GM20000 (cell line): ENCODE measurements at regions not wholly inside any gene's neighbourhood (a gene's known extent, or its start where the extent isn't known, plus 50 kb on each side); places are given as distances from the start of the nearest gene placed in this dataset.
A peak's percentile ranks its signal among the peaks of the same experiment; 100 is the strongest.

Experiments used
- DNase-seq: peaks from one replicate; pipeline ENCODE4 v3.0.0; 2012; ENCODE audit warnings: low spot score
- CTCF ChIP-seq: IDR thresholded peaks from 2 replicates; pipeline ENCODE4 v1.5.1; 2012; ENCODE audit warnings: mild to moderate bottlenecking, control low read depth; ENCODE audit errors: extremely low read depth, missing control alignments

DNA sequence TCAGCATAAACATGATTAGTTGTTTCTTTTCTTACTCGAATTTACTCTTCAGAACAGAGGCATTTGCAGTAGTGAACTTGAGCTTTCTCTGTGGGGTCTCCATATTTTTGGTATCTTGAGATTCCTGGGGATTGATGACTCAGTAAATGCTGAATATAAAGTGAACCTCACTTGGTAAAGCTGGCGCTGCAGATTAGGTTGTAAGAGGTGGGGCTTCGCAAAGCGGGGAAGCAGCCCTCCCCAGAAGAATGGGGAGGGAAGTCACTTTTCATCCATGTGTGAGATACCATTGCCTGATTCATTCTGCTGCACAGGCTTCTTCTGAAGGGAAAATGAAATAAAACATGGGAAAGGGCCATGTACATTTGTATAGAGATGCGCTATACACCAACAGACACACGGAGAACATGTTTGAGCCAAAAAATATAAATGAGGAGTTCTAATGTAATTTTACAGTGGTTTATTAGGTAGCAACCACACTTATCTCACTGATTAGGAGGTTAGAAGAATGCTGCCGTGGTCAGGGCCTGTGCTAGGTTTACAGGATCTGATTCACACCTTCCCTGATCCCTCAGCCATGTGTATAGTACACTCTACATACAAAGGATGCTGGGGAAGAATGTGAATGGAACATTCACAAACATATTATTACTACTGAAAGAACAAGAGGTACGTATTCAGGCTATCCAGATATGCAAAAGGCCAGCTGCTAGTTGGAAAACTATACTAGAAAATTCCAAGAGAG lies 63.5 kb downstream of the DNTTIP2 start:
- no peak for DNase-seq
- no peak for TF ChIP-seq CTCF

DNA sequence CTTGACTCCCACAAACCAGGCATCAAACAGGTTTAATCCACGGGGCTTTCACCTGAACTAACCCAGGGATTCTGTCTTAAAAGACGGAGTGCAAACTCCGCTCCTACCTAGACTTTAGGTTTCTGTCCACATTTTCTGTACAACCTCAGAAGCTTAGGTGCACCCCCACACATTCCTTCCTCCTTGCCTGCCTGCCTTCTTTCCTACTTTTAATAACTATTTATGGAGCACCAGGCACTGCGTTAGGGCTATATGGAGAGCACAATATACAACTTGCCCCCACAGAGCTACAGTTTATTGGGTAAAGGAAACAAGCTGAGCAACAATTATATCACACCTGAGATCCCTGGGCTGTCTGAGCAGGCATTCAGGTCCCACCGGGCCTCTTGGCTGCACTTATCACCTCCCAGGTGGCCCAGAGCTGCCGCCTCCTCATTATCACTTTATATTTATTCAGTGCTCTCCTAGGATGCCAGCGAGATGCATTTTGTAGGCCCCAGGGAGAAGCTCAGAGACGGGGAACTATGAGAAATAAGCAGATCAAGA lies 64.1 kb downstream of the DNTTIP2 start:
- no peak for DNase-seq

GRCh38 chr1:93814059-93814794 lies 64.8 kb downstream of the DNTTIP2 start:
- TF ChIP-seq CTCF = peak; percentile 83
- peak; percentile 71 for DNase-seq

More for the DNA sequence above, 64.1 kb downstream of the DNTTIP2 start:
- no peak for TF ChIP-seq CTCF

DNA sequence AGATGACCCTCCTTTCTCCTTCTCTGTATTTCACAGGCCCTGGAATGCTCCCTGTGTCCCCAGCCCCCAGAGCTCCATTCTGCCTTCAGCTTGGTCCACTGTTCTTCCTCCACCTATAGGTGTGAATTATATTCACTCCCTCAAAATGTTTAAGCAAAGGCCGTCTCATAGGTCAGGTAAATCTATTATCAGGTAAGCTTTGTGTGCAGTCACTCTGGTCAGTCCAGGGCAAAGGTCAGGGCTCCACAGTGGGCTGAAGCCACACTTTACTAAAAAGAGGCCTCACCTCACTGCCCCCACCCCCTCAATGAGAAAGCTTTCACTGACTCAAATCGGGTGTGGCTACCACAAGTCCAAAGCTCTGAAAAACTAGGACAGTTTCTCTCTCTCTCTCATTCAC lies 65.9 kb downstream of the DNTTIP2 start:
- DNase-seq = no peak
- no peak for TF ChIP-seq CTCF

DNA sequence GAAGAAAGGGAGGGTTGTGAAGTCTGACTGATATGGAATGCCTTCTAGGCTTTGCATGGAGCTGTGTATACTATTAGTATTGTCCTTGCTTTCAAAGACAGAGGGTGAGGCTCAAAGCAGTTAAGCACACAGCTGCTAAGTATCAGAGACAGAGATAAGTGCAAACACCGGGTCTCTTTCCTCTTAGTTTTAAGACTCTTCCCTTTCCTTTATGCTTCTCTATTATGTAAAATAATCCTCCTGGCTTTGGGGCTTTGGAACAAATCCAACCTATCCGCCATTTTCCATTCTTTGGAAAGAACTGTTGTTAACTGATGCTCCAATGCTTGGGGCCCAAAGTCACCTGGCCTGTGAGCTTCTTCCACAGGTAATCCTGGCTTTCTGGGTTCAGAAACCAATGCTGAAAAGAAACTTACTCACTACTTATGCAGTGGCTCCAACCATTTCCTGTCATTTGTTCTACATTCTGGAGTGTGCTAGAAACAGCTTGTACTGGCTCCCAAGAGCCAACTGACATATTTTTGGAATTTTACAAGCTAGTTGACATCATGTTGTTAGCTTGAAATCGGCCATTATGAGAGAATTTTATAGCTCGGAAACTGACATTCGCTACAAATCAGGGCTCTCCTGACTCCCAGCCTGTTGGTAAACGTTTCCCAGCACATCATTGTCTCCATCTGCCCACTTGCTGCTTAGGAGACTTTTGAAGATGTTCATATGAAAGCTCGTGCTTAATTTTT lies 67.5 kb downstream of the DNTTIP2 start:
- no peak for DNase-seq
- TF ChIP-seq CTCF = no peak

DNA sequence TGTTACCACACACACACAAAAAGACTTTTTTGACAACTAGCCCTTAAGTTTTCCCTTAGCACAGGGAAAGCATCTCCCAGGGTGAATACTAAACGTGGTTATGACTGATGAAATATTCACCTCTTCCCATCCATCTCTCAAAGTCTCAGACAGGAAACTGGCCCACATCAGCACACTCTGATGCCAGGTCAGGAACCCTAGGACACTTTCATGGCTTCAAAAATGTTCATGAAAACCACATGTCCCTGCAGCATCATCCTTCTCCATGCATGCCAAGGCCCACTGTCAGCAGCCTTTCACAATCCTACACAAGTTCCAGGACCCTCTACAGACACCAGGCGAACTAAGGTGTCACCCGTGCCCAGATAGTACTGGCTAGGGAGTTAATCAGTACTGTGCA lies 68.7 kb downstream of the DNTTIP2 start:
- DNase-seq = no peak
- no peak for TF ChIP-seq CTCF

DNA sequence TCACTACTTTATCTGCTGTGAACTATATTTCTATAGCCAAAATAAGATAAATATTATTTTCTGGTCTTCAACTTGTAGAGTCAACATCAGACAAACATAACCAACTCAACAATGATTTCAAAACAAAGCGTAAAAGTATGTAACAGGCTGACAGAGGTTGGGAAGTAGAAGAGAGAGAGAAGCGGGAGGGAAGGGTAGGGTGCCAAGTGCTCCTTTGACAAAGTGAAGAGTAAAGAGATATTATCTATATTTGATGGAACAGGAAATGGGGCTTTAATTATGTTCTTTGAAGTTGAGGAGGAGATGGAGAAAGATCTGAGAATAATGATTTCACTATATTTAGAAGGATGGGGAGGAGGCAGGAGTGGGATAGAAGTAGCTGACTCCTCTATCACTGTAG lies 70.1 kb downstream of the DNTTIP2 start:
- TF ChIP-seq CTCF = no peak
- no peak for DNase-seq
